GM19351 (cell line): ENCODE measurements at regions not wholly inside any gene's neighbourhood (a gene's known extent, or its start where the extent isn't known, plus 50 kb on each side); places are given as distances from the start of the nearest gene placed in this dataset.
A peak's percentile ranks its signal among the peaks of the same experiment; 100 is the strongest.
"Not testable (repeated sequence)": the region's sequence is repeated elsewhere in the genome, so short reads cannot be mapped to it uniquely, and the experiment has no call there.

Experiments
- ATAC-seq: cut with Tn5 transposase; IDR thresholded peaks from one replicate; pipeline ENCODE4 v1.9.1; 2021; ENCODE audit warnings: mild to moderate bottlenecking, moderate library complexity; ENCODE audit not compliant: unreplicated experiment

GRCh38 chr10:56298941-56299340 is 62.1 kb downstream of the ZWINT start:
- ATAC-seq = no peak

GRCh38 chr10:56296618-56297017 is 64.4 kb downstream of the ZWINT start:
- no peak for ATAC-seq

DNA sequence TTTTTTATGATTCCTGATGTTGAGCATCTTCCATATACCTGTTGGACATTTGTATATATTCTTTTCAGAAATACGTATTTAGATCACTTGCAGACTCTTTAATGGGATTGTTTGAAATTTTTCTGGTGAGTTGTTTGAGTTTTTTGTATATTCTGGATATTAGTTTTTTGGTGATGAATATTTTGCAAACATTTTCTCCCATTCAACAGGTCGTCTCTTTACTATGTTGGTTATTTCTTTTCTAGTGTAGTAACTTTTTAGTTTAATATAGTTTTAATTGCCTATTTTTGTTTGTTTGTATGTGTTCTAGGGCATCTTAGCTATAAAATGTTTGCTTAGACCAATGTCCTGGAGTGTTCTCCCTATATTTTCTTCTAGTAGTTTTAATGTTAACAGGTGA is 72.7 kb downstream of the ZWINT start:
- ATAC-seq = no peak

DNA sequence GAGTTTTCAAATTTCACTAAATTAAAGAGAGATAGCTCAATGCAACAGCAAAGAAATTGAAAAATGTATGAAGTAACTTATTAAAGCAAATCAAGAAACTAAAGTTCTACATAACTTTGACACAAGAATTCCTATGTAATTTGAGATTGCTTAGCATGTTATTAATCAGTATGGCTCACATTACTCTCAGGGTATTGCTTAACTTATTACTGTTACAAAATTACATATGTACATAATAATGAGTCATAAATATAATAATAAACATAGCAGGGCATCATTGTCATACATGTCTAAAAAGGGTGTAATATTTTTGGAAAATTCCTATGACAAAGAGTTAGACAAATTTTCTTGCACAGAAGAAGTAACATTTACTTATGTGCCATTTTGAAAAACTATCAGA is 75.0 kb downstream of the ZWINT start:
- no peak for ATAC-seq

GRCh38 chr10:56279270-56279669 is 81.8 kb downstream of the ZWINT start:
- ATAC-seq = no peak

DNA sequence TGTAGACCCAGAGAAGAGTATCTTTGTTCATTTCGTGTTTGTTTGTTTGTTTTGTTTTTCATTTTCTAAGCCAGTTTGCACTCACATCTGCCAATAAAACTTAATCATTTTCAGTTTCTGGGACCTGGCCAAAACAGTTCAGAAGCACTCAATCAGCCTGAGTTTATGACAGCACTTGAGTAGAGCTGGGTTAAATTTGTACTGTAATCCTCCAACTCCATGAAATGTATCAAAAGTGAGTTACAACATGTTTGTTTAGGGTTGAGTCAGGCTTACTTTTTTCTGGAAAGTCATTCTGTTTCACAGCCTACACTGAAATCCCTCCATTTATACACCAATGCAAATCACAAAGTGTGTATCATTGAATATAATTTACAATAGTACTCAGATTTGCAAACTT is 91.9 kb downstream of the ZWINT start:
- ATAC-seq = no peak

- no peak for ATAC-seq
These were observed 94.9 kb downstream of the ZWINT start for GRCh38 chr10:56266120-56266519.

- no peak for ATAC-seq
These were observed 102.1 kb downstream of the ZWINT start for GRCh38 chr10:56258991-56259390.

DNA sequence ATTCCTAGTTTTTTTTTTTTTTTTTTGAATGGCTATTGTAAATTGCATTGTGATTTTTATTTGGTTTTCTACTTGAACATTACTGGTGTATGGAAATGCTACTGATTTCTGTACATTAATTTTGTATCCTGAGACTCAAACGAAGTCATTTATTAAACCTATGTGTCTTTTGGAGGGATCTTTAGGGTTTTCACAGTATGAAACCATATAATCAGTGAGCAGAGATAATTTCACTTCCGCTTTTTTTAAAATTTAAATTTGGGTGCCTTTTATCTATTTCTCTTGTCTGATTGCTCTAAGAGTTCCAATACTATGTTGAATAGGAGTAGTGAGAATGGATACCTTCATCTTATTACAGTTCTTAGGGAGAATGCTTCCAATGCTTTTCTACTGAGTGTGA is 102.7 kb downstream of the ZWINT start:
- no peak for ATAC-seq

- no peak for ATAC-seq
These were observed 105.8 kb downstream of the ZWINT start for GRCh38 chr10:56255298-56255697.

GRCh38 chr10:56240471-56240870 is 120.6 kb downstream of the ZWINT start:
- ATAC-seq = no peak

DNA sequence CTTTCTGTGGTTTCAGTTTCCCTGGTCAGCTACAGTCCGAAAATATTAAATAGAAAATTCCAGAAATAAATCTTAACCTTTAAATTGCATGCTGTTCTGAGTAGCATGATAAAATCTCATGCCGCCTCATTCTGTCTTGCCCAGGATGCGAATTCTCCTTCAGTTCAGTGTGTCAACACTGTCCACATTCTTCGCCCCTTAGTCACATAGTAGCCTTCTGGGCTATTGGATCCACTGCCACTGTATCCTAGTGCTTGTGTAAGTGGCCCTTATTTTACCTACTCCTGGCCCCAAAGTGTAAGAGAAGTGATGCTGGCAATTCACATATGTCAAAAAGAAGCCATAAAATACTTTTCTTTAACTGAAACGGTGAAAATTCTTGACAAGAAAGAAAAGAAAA is 129.6 kb downstream of the ZWINT start:
- ATAC-seq = no peak

DNA sequence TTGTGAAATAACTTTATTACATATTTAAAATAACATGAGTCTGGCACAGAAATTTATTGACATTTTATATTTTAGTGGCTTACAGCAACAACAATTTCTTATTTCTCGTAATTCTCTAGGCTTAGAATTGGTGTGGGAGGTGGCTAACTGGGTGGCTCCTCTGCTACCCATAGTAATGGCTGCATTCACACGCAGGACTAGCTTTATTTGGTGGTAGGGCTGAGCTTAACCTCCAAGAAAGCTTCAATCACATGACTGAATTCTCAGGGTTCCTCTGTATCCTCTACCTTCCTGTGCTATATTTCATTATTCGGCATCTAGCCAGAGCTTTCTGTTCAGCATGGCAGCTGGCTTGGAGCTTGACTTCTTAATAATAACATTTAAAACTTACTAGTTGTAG is 138.8 kb downstream of the ZWINT start:
- ATAC-seq = no peak

DNA sequence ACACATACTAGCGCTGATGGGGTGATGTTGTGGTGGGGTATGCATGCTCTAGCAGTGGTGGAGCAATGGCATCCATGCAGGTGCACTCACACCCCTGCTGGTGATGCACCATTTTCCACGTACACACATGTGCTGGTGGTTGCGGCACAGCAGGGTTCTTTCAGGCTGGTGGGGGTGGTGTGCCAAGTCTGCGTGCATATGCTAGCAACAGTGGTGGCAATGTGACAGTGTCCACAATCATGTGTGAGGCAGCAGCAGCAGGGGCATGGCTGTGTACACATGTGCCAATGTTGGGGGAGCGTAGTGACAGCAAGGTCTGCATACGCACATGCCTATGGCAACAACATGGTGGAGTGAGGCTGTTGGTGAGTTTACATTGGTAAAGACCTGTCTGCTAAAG is 148.1 kb downstream of the ZWINT start:
- ATAC-seq = no peak

- peak; percentile 84 for ATAC-seq
These were observed 179.5 kb downstream of the ZWINT start for GRCh38 chr10:56181607-56182006.

DNA sequence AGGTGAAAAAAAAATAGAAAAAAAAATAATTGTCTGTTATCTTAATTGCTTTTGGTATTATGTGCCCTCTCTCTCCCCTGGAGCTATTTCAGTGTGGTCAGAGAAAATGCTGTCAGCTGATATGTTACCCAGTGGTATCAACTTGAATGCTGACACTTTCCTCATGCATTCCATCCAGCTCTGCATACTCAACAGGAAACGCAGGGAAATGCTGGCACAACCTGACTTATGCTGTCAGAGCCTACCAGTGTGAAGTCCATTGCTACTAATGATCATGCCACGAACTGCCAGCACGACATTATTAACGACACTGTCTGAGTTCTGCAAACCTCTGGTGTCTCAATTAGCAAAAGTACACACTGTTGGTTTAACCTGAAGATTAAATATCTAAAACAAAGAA is 182.8 kb downstream of the ZWINT start:
- ATAC-seq = no peak

DNA sequence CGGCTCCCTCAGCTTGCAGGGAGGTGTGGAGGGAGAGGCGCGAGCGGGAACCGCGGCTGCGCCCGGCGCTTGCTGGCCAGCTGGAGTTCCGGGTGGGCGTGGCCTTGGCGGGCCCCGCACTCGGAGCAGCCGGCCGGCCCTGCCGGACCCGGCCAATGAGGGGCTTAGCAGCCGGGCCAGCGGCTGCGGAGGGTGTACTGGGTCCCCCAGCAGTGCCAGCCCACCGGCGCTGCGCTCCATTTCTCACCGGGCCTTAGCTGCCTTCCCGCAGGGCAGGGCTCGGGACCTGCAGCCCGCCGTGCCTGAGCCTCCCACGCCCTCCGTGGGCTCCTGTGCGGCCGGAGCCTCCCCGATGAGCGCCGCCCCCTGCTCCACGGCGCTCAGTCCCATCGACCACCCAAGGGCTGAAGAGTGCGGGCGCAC is 206.0 kb downstream of the ZWINT start:
- ATAC-seq = not testable (repeated sequence)

- no peak for ATAC-seq
These were observed 214.3 kb downstream of the ZWINT start for GRCh38 chr10:56146806-56147205.

DNA sequence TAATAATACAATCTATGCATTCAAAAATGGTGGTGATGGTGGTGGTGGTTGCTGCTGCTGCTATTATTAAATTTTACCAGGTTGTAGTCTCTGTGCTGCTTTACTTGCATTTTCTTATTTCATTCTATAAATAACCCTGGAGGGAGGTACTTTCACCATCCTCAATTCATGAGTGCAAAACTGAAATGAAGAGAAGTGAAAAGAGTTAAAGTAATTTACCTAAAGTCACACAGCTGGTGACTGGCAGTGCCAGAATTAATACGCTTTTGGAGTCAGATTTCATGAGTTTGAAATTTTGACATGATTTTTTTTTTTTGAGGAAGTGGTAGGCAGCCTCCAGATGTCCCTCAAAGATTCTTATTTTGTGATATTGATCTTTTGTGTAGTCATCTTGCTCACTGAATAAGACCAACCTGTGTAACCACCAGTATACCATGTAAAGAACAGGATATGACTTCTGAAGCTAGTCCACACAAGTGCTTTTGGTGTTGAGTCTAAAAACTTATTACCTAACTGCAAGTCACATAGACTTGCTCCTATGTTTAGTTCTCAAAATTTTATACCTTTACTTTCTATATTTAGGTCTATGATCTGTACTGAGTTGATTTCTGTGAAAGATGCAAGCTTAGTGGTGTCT is 218.8 kb downstream of the ZWINT start:
- ATAC-seq = peak; percentile 85

- ATAC-seq = no peak
These were observed 221.7 kb downstream of the ZWINT start for GRCh38 chr10:56139405-56139804.

DNA sequence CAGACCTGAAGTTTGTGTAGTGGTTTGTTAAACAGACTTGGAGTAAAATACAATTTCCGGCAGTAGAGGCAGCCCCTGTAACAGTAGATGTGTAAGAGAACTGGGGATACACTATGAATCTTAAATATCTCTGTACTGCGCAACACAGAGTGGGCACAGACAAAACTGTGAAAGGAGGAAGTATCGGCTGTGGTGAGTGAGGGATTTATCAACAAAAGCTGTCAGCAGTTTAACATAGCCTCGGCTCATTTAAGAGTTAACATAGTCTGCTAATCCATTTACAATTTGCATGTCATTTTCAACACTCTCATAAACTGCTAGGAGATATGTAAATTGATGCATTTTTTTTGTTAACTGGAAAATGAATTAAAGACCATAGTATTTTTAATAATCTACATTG is 225.2 kb downstream of the ZWINT start:
- peak; percentile 88 for ATAC-seq

DNA sequence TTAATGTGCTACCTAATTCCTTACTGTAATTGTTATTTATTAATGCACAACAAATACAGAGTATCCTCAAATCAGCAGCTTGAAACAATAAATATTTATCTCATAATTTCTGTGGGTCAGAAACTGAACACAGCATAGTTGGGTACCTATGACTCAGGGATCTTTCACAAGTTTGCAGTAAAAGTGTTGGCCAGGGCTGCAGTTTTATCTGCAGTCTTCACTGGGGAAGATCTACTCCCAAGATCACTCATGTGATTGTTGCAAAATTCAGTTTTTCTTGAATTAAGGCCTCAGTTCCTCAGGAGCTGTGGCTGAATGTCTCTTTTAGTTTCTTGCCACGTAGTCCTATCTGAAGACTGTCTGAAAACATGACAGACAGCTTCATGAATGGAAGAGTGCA is 237.8 kb downstream of the ZWINT start:
- no peak for ATAC-seq

GRCh38 chr10:56116684-56117083 is 244.4 kb downstream of the ZWINT start:
- no peak for ATAC-seq
